ENCODE measurements at regions not wholly inside any gene's neighbourhood (a gene's known extent, or its start where the extent isn't known, plus 50 kb on each side); places are given as distances from the start of the nearest gene placed in this dataset.
A peak's percentile ranks its signal among the peaks of the same experiment; 100 is the strongest.
"Not testable (repeated sequence)": the region's sequence is repeated elsewhere in the genome, so short reads cannot be mapped to it uniquely, and the experiment has no call there.

DNA sequence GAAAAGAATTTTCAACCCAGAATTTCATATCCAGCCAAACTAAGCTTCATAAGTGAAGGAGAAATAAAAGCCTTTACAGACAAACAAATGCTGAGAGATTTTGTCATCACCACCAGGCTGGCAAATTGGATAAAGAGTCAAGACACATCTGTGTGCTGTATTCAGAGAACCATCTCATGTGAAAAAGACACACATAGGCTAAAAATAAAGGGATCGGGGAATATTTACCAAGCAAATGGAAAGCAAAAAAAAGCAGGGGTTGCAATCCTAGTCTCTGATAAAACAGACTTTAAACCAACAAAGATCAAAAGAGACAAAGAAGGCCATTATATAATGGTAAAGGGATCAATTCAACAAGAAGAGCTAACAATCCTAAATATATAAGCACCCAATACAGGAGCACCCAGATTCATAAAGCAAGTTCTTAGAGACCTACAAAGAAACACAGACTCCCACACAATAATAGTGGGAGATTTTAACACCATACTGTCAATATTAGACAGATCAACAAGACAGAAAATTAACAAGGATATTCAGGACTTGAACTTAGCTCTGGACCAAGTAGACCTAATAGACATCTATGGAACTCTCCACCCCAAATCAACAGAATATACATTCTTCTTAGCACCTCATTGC, 55.9 kb upstream of the ACSM6 start:
- not testable (repeated sequence) for DNase-seq

DNA sequence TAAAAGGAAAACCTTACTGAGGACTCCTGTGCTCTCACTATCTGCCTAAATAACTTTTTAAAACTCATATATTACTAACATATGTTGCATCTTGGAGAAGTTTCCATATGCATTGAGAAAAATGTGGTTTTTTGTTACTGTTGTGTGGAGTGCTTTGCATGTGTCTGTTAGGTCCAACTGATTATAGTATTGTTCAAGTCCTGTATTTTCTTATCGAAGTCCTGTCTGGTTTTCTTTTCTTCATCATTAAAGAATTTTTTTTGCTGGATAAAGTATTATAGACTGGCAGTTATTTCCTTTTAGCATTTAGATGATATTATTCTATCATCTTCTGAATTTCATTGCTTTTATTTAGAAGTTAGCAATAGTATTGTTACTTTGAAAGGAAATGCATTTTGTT, 59.5 kb upstream of the ACSM6 start:
- DNase-seq, result no peak

DNA sequence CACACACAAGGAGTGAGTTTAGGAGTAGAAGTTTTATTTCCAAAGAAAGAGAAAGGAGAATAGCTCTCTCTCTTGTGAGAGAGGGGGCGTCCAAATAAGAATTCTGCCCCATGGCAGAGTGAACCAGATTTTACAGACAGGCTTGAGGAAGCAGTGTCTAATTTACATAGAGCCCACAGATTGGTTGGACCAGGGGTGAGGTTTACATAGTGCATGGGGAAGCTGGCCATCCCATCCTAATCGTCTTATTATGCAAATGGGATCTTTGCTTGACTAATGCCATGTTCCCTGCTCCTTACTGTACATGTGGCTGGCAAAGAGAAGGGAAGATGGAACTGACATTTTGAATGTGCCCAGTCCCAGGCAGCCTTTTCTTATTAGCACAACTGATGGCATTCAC, 60.0 kb upstream of the ACSM6 start:
- no peak for DNase-seq

DNA sequence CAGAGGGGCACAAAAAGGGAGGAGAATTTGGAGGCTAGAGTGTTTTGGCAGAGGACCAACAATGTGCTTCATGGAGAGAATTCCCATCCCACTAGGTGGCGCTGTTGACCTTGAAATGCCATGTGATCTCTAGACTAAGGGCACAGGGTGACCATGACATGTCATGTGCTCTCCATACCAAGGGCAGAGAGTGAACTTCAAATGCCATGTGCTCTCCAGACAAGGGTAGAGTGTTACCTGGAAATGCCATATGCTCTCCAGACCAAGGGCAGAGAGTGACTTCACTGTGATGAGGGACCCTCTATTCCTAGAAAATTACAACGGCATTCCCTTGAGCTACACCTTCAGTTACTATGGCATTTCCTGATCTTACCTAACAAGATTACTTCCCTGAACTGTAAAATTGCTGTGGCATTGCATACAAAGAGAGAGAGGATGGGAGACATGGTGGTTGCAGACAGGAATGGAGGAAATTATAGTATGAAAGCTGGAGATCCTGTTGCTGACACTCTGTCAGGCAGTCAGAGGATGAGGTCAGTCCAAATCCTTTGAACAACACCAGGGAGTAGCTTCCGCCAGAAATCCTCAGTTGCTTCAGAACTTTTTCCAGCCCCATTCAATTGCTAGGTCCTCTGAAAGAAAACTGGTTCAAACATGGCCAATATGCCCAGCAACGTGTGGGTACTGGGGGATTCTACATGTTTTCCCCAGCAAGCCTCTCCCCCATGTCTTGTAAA, 60.9 kb upstream of the ACSM6 start:
- peak; percentile 59 for DNase-seq

DNA sequence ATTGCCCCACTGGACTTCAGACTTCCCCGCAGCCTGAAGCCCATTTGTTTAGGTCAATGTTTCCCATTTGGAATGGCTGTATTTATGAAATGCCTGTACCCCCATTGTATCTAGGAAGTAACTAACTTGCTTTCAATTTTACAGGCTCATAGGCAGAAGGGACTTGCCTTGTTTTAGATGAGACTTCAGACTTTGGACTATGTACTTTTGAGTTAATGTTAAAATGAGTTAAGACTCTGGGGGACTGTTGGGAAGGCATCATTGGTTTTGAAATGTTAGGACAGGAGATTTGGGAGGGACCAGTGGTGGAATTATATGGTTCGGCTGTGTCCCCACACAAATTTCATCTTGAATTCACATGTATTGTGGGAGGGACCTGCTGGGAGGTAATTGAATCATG, 61.1 kb upstream of the CYP2C8 start:
- not testable (repeated sequence) for DNase-seq

DNA sequence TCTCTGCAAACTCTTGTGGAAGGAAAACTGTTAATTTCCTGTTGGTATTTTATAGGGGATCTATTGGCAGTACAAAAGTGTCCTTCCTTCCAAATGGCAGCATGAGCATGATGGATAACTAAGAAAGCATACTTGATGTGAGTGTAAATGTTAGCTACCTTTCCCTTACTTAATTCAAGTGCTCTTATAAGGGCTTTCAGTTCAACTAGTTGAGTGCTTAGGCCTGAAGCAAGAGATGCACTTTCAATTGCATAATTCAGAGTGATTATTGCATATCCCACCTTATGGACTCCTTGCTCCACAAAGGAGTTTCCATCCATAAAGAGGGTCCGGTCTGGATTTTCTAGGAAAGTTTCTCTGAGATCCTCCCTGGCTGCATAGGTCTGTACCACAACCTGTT, 56.3 kb upstream of the CYP2C8 start:
- no peak for DNase-seq

DNA sequence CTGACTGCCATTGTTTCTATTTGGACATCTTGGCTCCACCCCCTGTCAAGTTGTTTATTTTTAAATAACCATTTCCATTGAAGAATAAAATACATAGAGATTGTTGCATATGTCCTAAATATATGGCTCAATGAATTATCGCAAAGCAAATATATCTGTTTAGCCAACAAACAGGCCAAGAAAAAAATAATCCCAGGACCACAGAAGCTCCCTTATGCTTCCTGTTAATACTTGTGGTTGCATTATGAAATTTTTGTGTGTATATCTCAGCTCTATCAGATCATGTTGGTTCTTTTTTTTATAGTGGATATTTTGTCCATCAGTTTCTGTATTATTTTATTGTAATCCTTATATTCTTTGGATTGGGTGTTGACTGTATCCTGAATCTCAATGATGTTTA, 53.4 kb upstream of the CYP2C8 start:
- no peak for DNase-seq

DNA sequence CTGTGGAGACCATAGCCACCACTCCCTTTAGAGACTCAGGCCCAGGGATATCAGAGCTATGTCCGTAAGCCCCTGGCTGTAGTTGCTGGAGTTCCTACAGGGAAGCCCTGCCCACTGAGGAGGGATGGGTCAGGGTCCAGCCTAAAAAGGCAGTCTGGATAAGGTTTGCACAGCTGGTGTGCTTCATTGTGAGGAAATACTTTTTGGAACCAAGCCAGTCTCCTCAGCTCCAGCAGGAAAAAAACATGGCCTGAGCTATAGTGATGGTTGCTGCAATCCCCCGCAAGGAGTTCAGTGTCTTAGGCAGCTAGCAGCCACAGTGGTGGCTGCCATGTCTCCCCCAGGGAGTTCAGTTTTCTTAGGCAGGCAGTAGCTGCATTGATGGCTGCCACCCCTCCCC, 52.6 kb upstream of the CYP2C8 start:
- no peak for DNase-seq

All from NCI-H1092 (cell line).